Gastrocnemius medialis (tissue), 4 donors: ENCODE measurements at regions not wholly inside any gene's neighbourhood (a gene's known extent, or its start where the extent isn't known, plus 50 kb on each side); places are given as distances from the start of the nearest gene placed in this dataset.

Experiments
- POLR2A ChIP-seq, 2 donors: fragments of 450-650 bp; IDR thresholded peaks; one replicate each; pipeline ENCODE4 v1.6.1; 2017; ENCODE audit warnings: antibody characterized with exemption in 2 of 2, mild to moderate bottlenecking in 2 of 2, moderate library complexity in 2 of 2
- TF ChIP-seq, protein P1 (sequence below), 5 experiments: fragments of 450-650 bp in 3 of 5; fragments of 200-600 bp in 2 of 5; sonication (generic) in 2 of 5; IDR thresholded peaks in 4 of 5; conservative IDR thresholded peaks in 1 of 5; 1 replicate in 4 of 5; 2 replicates in 1 of 5; pipeline ENCODE4 v1.5.1; 2016 to 2019; ENCODE audit warnings: antibody characterized with exemption in 5 of 5, mild to moderate bottlenecking in 3 of 5, moderate library complexity in 3 of 5

DNA sequence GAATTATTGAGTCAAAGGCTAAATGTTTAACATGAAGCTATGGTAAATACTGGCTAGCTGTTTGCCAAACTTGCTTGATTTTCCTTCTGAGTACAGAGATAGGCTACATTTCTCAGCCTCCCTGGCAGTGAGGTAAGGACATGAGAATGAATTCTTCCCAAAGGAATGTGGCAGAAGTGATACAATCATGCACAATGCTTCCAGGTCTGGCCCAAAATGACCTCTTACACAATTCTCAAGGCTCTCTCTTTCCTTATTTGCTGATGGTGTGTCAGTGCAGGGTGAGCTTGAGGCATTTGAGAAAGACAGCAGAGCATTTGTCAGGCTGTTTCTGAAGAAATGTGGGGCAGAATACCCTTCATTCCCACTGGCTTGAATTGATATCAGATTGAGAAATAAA is 95.6 kb upstream of the NABP1 start:
- TF ChIP-seq, protein P1, sequence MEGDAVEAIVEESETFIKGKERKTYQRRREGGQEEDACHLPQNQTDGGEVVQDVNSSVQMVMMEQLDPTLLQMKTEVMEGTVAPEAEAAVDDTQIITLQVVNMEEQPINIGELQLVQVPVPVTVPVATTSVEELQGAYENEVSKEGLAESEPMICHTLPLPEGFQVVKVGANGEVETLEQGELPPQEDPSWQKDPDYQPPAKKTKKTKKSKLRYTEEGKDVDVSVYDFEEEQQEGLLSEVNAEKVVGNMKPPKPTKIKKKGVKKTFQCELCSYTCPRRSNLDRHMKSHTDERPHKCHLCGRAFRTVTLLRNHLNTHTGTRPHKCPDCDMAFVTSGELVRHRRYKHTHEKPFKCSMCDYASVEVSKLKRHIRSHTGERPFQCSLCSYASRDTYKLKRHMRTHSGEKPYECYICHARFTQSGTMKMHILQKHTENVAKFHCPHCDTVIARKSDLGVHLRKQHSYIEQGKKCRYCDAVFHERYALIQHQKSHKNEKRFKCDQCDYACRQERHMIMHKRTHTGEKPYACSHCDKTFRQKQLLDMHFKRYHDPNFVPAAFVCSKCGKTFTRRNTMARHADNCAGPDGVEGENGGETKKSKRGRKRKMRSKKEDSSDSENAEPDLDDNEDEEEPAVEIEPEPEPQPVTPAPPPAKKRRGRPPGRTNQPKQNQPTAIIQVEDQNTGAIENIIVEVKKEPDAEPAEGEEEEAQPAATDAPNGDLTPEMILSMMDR (IDR thresholded peaks at IDR 0.05 in 4 of 5, conservative IDR thresholded peaks at IDR 0.05 in 1 of 5) = no peak
- no peak for TF ChIP-seq POLR2A (IDR thresholded peaks at IDR 0.05)
